HG03354 (cell line): ENCODE measurements at regions not wholly inside any gene's neighbourhood (a gene's known extent, or its start where the extent isn't known, plus 50 kb on each side); places are given as distances from the start of the nearest gene placed in this dataset.
A peak's percentile ranks its signal among the peaks of the same experiment; 100 is the strongest.
"Not testable (repeated sequence)": the region's sequence is repeated elsewhere in the genome, so short reads cannot be mapped to it uniquely, and the experiment has no call there.

Experiments
- ATAC-seq: cut with Tn5 transposase; IDR thresholded peaks from one replicate; pipeline ENCODE4 v1.9.1; 2021; ENCODE audit warnings: mild to moderate bottlenecking; ENCODE audit not compliant: unreplicated experiment, poor library complexity, severe bottlenecking

- ATAC-seq: no peak
These were observed 332.9 kb downstream of the SRGAP2C start for GRCh38 chr1:121517586-121518230.

- no peak for ATAC-seq
These were observed 333.9 kb downstream of the SRGAP2C start for GRCh38 chr1:121518726-121519041.

- ATAC-seq: peak; percentile 67
These were observed 334.4 kb downstream of the SRGAP2C start for GRCh38 chr1:121519042-121519755.

- ATAC-seq: not testable (repeated sequence)
These were observed 335.0 kb downstream of the SRGAP2C start for GRCh38 chr1:121519756-121520286.

DNA sequence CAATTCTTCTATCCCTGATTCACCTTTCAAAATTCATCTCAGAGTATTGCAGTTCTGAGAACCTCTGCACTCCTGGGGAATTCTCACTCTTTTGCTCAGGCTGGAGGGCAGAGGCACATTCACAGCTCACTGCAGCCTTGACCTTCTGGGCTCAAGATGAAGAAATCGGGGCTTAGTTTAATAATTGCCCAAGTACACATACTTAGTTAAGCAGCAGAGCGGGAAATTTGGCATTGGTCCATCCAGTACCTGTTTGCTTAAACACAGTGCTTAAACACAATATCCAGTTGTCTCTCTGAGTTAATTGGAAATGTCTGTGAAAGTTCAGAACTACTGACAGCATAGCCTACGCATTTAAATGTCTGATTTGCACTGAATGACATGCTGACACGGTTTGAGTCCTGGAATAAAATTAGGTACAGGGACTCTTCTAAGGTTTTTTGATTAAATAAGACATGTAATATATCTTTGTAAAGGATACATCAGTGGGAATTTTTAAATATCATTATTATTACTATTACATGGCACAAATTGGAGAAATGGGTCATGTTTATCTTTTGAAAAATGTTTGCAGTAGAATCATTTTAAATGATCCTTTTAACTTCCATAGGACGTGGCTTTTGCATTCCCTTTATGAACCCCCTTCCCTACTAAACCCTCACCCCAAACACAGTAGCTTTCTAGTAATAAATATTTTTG, 337.4 kb downstream of the SRGAP2C start:
- no peak for ATAC-seq

- not testable (repeated sequence) for ATAC-seq
These were observed 338.3 kb downstream of the SRGAP2C start for GRCh38 chr1:121523112-121523511.

GRCh38 chr1:121525355-121525754, 340.6 kb downstream of the SRGAP2C start:
- no peak for ATAC-seq

DNA sequence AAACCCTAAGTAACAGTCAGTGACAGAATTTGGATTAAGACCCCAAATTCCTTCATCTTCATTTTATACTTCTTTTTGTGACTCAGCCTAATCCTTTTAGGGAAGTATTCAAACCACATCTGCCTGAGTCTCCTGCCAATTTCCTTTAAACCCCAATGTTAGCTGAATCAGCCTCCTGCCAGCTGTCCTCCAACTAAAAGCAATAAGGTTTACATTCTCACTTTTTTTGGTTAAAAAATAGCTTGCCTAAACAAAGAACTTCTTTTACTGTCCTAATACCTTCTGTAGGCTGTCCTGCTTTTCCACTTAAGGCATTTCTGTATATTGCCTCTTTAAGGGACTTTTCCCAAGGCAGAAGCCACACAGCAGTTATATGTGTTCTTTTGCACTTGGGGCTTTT, 344.2 kb downstream of the SRGAP2C start:
- not testable (repeated sequence) for ATAC-seq

DNA sequence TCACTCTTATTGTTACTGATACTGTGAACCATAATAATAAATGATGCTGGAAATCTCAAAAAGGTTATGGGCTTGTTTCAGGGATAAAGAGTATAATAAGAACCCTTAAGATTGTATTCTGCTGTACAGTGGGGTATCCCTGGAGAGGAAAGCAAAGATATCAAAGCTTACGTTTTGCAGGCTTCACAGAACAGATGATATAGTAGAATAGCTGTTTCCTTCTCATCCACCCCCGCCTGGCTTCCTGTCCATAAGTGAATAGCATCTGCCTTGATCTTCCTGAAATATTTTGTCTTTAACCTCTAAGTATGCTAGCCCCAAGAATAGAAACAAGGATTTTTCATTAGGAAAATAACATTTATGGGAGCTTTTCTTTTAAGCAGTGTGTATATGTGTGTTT, 345.3 kb downstream of the SRGAP2C start:
- not testable (repeated sequence) for ATAC-seq

DNA sequence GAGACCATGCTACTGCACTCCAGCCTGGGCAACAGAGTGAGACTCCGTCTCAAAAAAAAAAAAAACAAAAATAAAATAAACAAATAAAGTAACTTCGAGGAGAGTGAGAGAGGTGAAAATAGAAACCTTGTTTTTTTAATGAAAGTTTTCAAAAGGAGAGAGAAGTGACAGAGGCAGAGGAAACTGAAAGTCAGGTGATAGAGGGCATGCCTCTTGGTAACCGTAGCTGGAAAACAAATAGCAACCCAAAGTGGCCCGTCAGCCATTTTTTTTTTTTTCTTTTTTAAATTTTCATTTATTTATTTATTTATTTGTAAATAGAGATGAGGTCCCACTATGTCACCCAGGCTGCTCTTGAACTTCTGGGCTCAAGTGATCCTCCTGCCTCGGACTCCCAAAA, 347.0 kb downstream of the SRGAP2C start:
- not testable (repeated sequence) for ATAC-seq

- ATAC-seq: not testable (repeated sequence)
These were observed 353.4 kb downstream of the SRGAP2C start for GRCh38 chr1:121538148-121538547.

DNA sequence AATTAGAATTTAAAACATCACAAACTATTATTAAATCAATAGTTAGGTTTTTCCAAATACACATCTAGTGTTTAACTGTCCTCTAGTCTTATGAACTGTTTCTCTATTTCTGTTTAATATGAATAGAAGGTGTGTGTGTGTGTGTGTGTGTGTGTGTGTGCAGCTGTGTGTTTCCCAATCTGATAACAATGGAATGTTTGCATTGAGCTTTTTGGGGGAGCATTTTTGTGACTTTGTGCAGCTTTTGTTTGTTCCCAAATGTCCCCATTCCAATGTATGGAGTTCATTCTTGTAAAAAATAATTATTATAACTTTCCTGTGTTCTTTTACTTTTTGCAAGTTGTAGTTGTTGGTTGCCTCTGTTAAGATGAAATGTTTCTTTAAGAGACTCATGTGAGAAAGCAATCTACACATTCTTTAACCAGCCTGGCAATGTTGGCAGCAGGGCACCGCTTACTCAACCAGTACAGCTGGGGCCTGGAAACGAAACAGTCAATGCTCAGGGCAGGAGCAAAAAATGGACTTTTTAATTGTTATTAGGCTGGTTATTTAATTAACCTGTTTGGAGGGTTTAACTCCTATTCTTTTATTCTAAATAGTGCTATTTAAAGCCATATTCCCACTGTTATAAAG, 354.3 kb downstream of the SRGAP2C start:
- ATAC-seq: no peak

GRCh38 chr1:121543988-121544387, 359.2 kb downstream of the SRGAP2C start:
- not testable (repeated sequence) for ATAC-seq

DNA sequence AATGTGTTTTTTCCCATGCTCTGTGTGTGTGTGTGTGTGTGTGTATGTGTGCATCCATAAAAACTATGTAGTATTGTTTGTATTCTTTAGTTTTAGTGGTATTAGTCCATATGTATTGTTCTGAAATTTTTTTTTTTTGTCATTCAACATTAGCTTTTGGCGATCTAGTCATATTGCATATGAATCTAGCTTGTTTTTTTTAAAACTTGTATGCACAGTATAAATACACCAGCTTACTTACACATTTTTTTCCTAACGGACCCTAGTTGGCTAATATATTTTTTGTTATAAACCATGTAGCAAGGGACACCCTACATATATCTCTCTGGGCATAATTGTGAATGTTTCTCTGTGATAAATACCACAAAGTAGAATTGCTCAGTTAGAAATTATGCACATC, 359.7 kb downstream of the SRGAP2C start:
- no peak for ATAC-seq

GRCh38 chr1:121545899-121546298, 361.1 kb downstream of the SRGAP2C start:
- ATAC-seq: not testable (repeated sequence)

DNA sequence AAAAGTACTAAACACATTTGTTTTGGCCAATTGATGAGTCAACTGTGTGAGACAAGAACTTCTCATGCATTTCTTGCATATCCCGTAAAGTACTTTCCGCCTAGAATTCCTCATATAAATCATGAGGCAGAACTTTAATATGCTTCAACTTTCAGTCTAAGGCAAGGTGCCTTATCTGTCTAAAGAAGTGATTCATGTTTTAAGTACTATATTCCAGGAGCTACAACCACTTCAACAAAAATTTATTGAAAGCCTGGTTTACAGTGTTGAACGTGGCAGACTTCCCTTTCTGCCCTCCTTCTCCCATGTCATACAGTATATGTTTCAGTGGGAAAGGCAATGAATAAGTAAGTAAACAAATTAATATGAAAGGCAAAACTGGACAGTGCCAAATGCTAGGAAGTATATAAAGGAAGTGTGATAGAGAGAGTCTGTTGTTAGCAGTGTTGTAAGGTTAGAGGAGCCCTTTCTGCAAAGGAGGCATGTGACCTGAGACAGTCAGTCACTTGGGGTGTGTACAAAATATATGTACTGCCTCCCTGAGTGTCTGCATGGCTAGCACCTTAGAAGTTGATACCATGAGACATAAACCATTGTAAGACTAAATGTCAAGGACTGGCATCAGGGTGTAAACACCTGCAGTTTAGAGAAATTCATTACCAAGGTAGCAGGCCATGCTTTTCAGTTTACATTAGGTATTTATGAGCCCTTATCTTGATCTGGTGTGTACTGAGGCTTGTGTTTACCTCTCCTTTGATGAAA, 362.2 kb downstream of the SRGAP2C start:
- ATAC-seq: no peak

DNA sequence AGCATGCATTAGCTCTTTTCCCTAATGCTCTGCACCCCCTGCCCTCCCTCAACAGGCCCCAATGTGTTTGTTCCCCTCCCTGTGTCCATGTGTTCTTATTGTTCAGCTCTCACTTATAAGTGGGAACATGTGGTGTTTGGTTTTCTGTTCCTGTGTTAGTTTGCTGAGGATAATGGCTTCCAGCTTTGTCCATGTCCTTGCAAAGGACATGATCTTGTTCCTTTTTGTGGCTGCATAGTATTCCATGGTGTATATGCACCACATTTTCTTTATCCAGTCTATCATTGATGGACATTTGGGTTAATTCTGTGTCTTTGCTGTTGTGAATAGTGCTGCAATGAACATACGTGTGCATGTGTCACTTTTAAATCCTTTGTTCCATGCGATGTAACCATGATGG, 363.0 kb downstream of the SRGAP2C start:
- ATAC-seq: not testable (repeated sequence)

GRCh38 chr1:121550817-121551216, 366.0 kb downstream of the SRGAP2C start:
- ATAC-seq: not testable (repeated sequence)

DNA sequence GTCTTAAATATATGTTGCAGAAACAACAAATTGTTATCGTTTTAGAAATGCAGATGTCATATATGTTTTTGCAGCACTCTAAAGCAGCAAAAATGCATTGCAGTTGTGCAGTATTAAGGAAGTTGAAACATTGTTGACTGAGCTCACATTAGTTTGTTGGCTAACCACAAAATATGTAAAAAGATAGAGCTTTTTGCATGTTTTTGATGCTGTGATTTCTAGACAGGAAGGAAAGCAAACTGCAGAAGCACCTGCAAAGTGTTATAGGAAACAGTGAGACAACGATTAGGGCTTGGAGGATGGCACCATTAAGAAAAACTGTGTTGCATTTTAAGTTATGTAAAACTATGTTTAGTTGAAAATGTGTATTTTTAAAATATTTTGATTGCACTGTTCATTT, 366.7 kb downstream of the SRGAP2C start:
- ATAC-seq: not testable (repeated sequence)
